GM18508 (cell line): ENCODE measurements at regions not wholly inside any gene's neighbourhood (a gene's known extent, or its start where the extent isn't known, plus 50 kb on each side); places are given as distances from the start of the nearest gene placed in this dataset.

Source experiments
- ATAC-seq: cut with Tn5 transposase; IDR thresholded peaks from one replicate; pipeline ENCODE4 v1.9.1; 2021; ENCODE audit warnings: moderate number of reproducible peaks; ENCODE audit not compliant: insufficient read depth, unreplicated experiment

DNA sequence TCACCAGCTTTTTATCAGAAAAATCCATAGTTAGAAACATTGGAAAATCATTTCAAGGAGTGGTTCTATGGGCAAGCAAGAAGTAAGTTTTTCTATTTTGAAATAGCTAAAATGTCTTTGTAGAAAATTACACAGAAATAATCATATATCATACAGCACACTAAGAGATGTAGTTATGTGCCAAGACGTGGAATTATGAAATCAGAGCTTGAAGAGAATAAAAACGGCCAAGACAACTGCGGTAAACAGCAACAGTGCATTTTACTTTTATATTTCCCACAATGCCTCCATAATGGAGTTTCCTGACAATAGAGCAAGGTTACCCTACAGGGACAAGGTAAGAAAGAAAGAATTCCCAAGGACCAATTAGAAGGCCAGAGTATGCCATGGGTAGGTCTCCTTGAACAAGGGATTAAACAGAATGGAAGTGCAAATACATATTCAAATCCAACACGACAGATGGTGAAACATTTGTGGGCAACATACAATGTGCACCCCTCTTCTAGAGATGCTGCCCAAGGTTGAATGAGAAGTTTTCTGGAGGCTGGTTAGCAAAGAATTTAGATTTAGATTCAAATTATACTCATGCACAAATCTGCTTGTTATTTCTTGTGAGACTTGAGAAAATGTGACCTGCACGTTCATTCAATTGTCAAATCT is 76.1 kb upstream of the BTG1 start:
- no peak for ATAC-seq

DNA sequence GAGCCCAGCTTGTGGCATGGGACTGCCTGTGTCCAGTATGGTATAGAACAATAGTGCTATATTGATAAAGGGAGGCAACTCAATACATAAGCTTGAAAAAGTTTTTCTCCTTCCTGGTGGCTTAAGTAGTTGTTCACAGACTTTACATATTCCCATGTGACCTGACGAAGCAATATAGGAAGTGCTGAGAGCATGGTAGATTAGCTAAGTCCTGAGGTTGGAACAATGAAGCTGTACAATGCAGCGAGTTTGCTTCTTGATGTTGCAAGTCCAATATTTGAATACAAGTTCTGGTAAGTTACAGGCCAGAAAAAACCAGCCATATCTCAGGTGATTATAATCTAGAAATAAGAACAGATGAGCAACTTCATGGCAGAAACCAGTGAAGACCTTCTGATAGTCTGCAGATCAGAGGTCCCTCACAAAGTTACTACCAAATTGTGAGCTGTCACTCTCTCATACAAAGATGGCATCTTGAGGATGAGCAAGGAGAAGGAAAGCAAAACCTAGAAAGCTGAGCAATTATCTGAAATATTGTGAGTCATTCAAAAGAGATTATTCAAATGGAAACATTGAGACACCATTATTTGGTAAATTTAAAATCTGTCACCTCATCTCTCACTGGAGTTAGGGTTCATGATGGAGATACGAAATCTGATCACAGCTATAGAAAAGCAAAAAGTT is 72.9 kb upstream of the BTG1 start:
- ATAC-seq = no peak

DNA sequence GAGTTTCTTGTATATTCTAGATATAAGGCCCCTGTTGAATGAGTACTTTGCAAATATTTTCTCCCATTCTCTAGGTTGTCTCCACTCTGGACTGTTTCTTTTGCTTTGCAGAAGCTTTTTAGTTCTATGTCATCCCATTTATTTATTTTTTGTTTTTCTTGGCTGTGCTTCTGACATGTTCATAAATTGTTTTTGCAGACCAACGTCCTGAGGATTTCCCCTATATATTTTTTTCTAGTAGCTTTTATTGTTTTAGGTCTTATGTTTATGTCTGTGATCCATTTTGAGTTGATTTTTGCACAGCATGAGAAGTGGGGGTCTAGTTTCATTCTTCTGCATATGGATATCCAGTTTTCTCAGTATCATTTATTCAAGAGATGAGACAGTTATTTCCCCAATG is 70.4 kb upstream of the BTG1 start:
- no peak for ATAC-seq

DNA sequence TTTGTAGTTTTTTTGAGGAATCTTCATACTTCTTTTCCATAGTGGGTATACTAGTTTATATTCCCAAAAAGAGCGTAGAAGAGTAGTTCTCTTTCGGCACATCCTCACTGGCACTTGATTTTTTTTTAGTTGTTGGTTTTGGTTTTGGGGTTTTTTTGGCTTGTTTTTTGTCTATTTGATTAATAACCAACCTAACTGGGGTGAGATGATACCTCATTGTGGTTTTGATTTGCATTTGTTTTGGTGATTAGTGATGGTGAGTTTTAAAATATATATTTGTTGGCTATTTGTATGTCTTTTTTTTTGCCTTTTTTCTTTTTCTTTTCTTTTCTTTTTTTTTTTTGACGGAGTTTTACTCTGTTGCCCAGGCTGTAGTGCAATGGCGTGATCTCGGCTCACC is 69.7 kb upstream of the BTG1 start:
- ATAC-seq = no peak

DNA sequence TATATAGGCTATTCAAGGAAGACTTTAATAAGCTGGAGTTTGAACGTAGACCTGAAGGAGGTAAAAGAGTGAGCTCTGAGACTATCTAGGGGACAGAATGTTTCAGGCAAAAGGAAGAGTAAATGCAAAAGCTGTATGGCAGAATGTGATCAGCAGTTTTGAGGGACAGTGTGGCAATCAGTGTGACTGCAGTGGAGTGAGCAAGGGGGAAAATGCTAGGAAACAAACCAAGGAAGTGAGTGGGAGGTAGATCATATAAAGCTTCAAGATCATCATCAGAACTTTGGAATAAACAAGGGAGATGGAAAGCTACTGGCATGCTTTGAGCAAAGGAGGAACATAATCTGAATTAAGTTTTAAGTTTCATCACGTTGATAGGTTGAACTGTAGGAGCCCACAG is 67.5 kb upstream of the BTG1 start:
- ATAC-seq = no peak

DNA sequence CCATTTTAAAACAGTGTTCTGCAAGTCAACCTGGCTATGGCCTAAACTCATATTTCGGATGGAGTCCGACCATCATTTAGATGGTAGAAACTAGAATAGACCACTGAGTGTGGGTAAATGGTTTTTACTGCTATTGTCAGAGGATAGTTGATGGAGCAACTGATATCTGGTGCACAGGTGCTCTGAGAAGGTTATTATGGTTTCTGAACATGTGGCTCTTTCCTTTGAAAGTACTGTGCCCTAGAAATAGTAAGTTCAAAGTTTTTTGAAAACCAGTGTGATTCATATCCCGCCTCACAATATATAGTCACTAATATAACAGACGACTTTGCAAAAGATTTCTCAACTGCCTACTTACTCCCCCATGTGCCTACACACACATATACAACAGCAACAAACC is 64.4 kb upstream of the BTG1 start:
- no peak for ATAC-seq

DNA sequence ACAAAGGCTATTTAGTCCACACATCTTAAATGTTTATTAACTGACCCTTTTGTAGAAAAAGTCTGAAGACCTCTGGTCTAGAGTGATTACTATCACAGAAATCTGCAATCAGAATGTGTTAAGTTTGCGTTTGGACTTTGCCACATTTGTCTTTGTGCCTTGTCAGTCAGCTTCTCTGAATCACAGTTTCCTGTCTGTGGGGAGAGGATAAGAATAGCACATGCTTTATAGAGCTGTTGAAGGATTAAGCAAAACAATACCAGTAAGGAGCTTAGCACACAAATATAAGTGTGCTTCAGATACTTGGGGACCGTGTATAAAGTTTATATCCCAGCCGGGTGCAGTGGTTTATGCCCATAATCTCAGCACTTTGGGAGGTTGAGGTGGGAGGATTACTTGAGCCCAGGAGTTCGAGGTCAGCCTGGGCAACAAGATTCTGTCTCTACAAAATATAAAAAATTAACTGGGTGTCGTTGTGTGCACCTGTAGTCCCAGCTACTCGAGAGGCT is 63.0 kb upstream of the BTG1 start:
- ATAC-seq = peak; percentile 67

DNA sequence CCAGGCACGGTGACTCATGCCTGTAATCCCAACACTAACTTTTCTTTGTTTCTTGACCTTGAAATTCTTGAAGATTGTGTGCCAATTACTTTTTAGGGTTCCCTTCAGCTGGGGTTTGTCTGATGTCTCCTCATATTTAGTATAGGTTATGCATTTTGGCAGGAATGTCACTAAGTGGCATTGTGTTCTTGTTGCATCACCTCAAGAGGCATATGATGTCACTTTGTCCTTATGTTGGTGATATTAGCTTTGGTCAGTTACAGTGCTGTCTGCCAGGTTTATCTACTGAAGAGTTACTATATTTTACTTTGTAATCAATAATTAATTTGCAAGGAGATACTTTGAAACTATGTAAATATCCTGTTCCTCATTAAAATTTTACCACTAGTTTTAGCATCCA is 61.0 kb upstream of the BTG1 start:
- no peak for ATAC-seq

DNA sequence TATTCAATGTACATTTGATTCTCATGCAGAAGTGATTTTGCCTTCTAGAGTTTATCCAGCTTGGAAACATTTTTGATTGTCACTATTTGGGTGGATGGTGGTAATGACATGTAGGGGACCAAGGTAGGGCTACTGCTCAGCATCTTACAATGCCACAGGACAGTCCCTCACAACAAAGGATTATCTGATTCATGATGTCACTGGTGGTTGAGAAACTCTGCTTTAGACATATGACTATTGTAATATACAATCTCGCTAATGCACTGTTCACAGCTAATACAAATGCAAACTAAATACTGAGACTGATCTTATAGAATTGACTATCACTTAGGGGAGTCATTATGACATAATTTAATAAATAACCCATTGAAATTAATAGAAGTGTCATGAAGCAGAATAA is 60.4 kb upstream of the BTG1 start:
- no peak for ATAC-seq

DNA sequence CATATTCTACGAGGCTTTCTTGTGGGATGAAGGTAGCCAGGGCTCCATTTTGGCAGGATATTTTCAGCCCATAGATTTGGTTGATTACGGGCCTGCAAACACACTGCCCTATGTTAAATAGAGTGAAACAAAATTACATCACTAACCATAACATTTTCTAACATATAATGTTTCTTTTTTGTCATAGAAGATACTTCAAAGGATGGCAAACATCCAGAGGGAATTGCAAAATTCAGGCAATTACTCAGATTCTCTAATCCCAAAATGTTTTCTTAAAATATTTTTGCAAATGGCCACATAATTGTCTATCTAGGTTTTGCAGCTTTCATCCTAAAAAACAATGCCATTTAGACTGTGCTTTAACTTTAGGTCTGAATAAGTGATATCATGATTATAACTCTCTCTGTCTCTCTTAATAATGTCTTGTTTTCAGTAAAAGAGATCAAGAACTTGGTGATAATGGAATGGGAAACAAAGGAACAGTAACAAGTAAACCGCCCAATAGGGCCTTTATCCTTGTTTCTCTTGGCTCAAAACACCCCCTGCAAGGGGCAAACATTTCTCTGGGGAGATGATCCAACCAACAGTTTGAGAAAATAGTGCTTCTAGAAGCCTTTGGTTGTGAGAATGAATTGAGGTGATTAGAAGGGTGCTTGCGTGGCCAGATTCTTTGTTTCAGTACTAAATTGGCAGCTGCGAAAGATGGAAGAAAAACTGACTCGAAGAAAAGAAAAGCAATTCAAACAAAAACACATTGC is 54.4 kb upstream of the BTG1 start:
- ATAC-seq = no peak

DNA sequence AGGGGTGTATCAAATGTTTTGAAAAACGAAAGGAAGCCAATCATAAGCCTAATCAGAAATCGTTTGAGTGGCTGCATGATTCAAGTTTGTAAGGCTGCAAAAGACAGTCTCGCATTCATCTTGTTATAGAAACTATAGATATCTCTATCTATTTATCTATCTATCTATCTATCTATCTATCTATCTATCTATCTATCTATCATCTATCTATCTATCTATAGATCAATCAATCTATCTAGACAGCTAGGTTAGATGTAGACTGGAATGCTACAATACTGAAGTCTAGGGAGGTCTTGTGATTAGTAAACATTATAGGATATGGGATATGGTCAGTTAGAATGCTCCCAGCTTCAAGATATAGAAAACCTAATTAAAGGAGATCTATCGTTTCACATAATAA is 52.2 kb upstream of the BTG1 start:
- no peak for ATAC-seq

DNA sequence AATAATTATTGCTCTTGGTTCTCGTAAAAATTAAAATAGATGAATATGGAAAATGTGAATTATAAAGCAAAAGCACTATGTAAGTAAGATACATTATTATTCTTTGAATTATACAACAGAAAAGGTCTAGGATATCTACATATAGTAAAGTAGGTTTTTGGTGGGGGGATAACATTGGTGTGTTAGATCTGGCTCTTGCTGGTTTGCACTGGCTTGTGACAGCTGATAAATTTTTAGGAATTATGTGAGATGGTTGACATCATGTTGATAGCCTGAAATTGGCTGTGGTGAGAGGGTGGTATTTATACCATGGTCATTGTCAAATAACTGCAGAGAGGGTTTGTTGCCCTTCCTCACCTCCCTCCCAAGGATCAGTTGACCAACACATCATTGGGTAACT is 50.7 kb upstream of the BTG1 start:
- ATAC-seq = no peak
